NCI-H446 (cell line): ENCODE measurements at regions not wholly inside any gene's neighbourhood (a gene's known extent, or its start where the extent isn't known, plus 50 kb on each side); places are given as distances from the start of the nearest gene placed in this dataset.
"Not testable (repeated sequence)": the region's sequence is repeated elsewhere in the genome, so short reads cannot be mapped to it uniquely, and the experiment has no call there.

Experiments used
- DNase-seq, 2 experiments: peaks; one replicate each; lab custom pipeline; 2025; lab: John Stamatoyannopoulos, UW

- DNase-seq, result not testable (repeated sequence)
Measured at GRCh38 chr12:131655469-131656174, 55.3 kb upstream of the SFSWAP start.

GRCh38 chr12:131656796-131657195 is 54.1 kb upstream of the SFSWAP start:
- DNase-seq, result not testable (repeated sequence)

GRCh38 chr12:131658605-131659004 is 52.3 kb upstream of the SFSWAP start:
- not testable (repeated sequence) for DNase-seq

GRCh38 chr12:131659484-131659883 is 51.4 kb upstream of the SFSWAP start:
- DNase-seq, result not testable (repeated sequence)

DNA sequence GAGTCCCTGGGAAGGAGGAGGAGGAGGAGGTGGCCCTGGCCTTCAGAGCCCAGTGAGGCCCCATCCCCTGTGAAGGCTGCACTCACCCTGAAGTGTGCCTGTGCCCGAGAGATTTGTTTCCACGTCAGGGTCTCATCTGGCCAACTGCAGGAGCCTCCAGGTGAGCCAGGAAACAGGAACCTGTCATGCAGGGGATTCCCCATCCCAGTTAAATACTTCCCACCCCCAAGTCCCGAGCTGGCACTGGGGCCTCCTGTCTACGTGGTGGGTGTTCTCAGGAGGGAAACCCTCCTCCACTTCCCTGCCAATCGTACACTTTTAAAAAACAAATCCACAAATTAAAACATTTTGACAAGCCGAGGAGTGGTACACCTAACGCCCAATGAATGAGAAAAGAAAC is 50.9 kb upstream of the SFSWAP start:
- not testable (repeated sequence) for DNase-seq

DNA sequence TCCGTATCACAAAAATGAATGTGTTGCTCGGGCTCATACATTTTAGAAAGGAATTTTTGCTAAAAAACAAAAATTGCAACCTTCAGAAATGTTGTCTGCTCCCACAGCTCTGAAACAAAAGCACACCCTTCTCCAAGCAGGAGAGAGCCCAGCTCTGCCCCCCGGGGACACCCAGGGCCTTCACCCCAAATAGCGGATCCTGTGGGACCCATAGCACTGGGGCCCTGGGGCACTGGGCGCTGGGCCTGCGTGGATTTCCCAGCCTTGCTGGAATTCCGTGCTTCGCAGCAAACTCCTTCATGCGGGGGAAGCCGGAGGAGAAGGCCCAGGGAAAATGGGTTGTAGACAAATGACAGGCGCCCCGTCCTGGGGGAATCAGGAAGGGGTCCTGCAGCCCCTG is 50.5 kb upstream of the SFSWAP start:
- DNase-seq, result not testable (repeated sequence)
